SK-N-SH (cell line): ENCODE measurements at regions not wholly inside any gene's neighbourhood (a gene's known extent, or its start where the extent isn't known, plus 50 kb on each side); places are given as distances from the start of the nearest gene placed in this dataset.

ENCODE experiments used
- CTCF ChIA-PET: fragments of 300-600, 350-600 bp; formaldehyde crosslinking; extraction: SDS; loops from one replicate; lab custom pipeline; 2021; lab: Yijun Ruan, JAX
- POLR2A ChIA-PET: fragments of 350-600 bp; sonication (Branson Sonifier 250); formaldehyde crosslinking; extraction: SDS; loops from one replicate; lab custom pipeline; 2020; ENCODE audit warnings: antibody characterized with exemption, inconsistent platforms; lab: Yijun Ruan, JAX
- DNase-seq: peaks from one replicate; pipeline ENCODE4 v3.0.0; 2012
- H2AFZ ChIP-seq: fragments of 200-600 bp; sonication (generic); 2 replicates; pipeline ENCODE4 v1.8.1; 2016; ENCODE audit warnings: antibody characterized with exemption, mild to moderate bottlenecking, low read depth
- H3F3A ChIP-seq: fragments of 200-600 bp; sonication (generic); replicated peaks from 2 replicates; pipeline ENCODE3; 2016; ENCODE audit warnings: antibody characterized with exemption, mild to moderate bottlenecking; ENCODE audit not compliant: insufficient read depth
- H3K27ac ChIP-seq, 2 experiments: fragments of 200-500 bp in 1 of 2; fragments of 200-600 bp in 1 of 2; sonication (Bioruptor generic) in 1 of 2; sonication (generic), shearing (Covaris generic) in 1 of 2; 2 replicates each; pipeline versions ENCODE4 v1.5.1 to v1.6.1; 2014 to 2016; ENCODE audit warnings: low read depth in 2 of 2, inconsistent platforms in 1 of 2, low read length in 1 of 2, mild to moderate bottlenecking in 1 of 2, mixed read lengths in 1 of 2
- H3K27me3 ChIP-seq: fragments of 200-600 bp; sonication (generic), shearing (Covaris generic); 2 replicates; pipeline ENCODE4 v1.6.1; 2016; ENCODE audit warnings: mixed run types; ENCODE audit not compliant: insufficient read depth
- H3K36me3 ChIP-seq, 2 experiments: fragments of 200-500 bp in 1 of 2; fragments of 200-600 bp in 1 of 2; sonication (Bioruptor generic) in 1 of 2; sonication (generic) in 1 of 2; replicated peaks in 1 of 2; 2 replicates each; pipeline versions ENCODE3 to v1.5.1; 2014 to 2016; ENCODE audit warnings: low read length in 1 of 2, mild to moderate bottlenecking in 1 of 2; ENCODE audit not compliant: insufficient read depth in 2 of 2, control insufficient read depth in 1 of 2
- H3K4me1 ChIP-seq, 2 experiments: fragments of 200-500 bp in 1 of 2; fragments of 200-600 bp in 1 of 2; sonication (Bioruptor generic) in 1 of 2; sonication (generic), shearing (Covaris generic) in 1 of 2; 2 replicates each; pipeline versions ENCODE4 v1.5.1 to v1.6.1; 2014 to 2016; ENCODE audit warnings: low read depth in 1 of 2, low read length in 1 of 2, mixed run types in 1 of 2; ENCODE audit not compliant: insufficient read depth in 2 of 2, control insufficient read depth in 1 of 2
- H3K4me2 ChIP-seq: fragments of 200-600 bp; sonication (generic), shearing (Covaris generic); 2 replicates; pipeline ENCODE4 v1.6.1; 2017; ENCODE audit warnings: mixed run types
- H3K4me3 ChIP-seq, 2 experiments: fragments of 200-500 bp in 1 of 2; fragments of 200-600 bp in 1 of 2; sonication (Bioruptor generic) in 1 of 2; sonication (generic), shearing (Covaris generic) in 1 of 2; 2 replicates each; pipeline versions ENCODE4 v1.5.1 to v1.8.1; 2014 to 2016; ENCODE audit warnings: low read depth in 2 of 2, inconsistent platforms in 1 of 2, low read length in 1 of 2, mild to moderate bottlenecking in 1 of 2, mixed read lengths in 1 of 2, moderate library complexity in 1 of 2
- H3K79me2 ChIP-seq: fragments of 200-600 bp; sonication (generic); 2 replicates; pipeline ENCODE4 v1.8.1; 2017; ENCODE audit warnings: mild to moderate bottlenecking; ENCODE audit not compliant: insufficient read depth
- H3K9ac ChIP-seq: fragments of 200-600 bp; sonication (generic); 2 replicates; pipeline ENCODE4 v1.6.1; 2017; ENCODE audit warnings: mixed run types
- H3K9me2 ChIP-seq: fragments of 200-600 bp; sonication (generic); 2 replicates; pipeline ENCODE4 v1.6.1; 2017; ENCODE audit warnings: mixed run types
- H3K9me3 ChIP-seq: fragments of 200-600 bp; sonication (generic); 2 replicates; pipeline ENCODE4 v1.6.1; 2017; ENCODE audit warnings: mixed run types, mild to moderate bottlenecking, moderate library complexity
- H4K20me1 ChIP-seq: fragments of 200-600 bp; sonication (generic); 2 replicates; pipeline ENCODE4 v1.6.1; 2017; ENCODE audit warnings: mild to moderate bottlenecking, mixed run types; ENCODE audit not compliant: insufficient read depth
- CHD2 ChIP-seq: fragments of 150-350 bp; IDR thresholded peaks from 2 replicates; pipeline ENCODE4 v1.6.1; 2018; ENCODE audit warnings: low read length; ENCODE audit not compliant: partially characterized antibody
- ELF1 ChIP-seq: IDR thresholded peaks from 2 replicates; pipeline ENCODE4 v1.4.0; 2012
- FOXJ3 ChIP-seq: sonication (generic); formaldehyde crosslinking; IDR thresholded peaks from 2 replicates; pipeline ENCODE4 v1.5.1; 2020; ENCODE audit warnings: mild to moderate bottlenecking, missing genetic modification reagents
- FOXM1 ChIP-seq: IDR thresholded peaks from 2 replicates; pipeline ENCODE4 v1.4.0; 2012; ENCODE audit warnings: low read depth, mild to moderate bottlenecking
- GABPA ChIP-seq: IDR thresholded peaks from 2 replicates; pipeline ENCODE4 v1.4.0; 2012; ENCODE audit warnings: low read depth, mild to moderate bottlenecking
- GATA2 ChIP-seq: sonication (generic); formaldehyde crosslinking; IDR thresholded peaks from 2 replicates; pipeline ENCODE4 v1.5.0; 2020; ENCODE audit warnings: mild to moderate bottlenecking, missing genetic modification reagents
- JUND ChIP-seq: IDR thresholded peaks from 2 replicates; pipeline ENCODE4 v1.4.0; 2012
- MEF2A ChIP-seq: IDR thresholded peaks from 2 replicates; pipeline ENCODE4 v1.4.0; 2012; ENCODE audit warnings: low read depth, borderline replicate concordance
- NFIC ChIP-seq: IDR thresholded peaks from 2 replicates; pipeline ENCODE4 v1.4.0; 2012; ENCODE audit warnings: borderline replicate concordance
- NRF1 ChIP-seq: IDR thresholded peaks from 2 replicates; pipeline ENCODE4 v1.6.1; 2012; ENCODE audit warnings: low read depth, mild to moderate bottlenecking, low read length
- POLR2AphosphoS5 ChIP-seq: IDR thresholded peaks from 2 replicates; pipeline ENCODE4 v1.6.1; 2012; ENCODE audit warnings: low read depth, low read length
- RCOR1 ChIP-seq: fragments of 150-350 bp; IDR thresholded peaks from 2 replicates; pipeline ENCODE4 v1.6.1; 2017; ENCODE audit warnings: antibody characterized with exemption, low read length
- TAF1 ChIP-seq: IDR thresholded peaks from 2 replicates; pipeline ENCODE4 v1.6.1; 2012; ENCODE audit warnings: low read depth, mild to moderate bottlenecking, low read length, moderate library complexity, borderline replicate concordance
- YY1 ChIP-seq: IDR thresholded peaks from 2 replicates; pipeline ENCODE4 v1.4.0; 2012; ENCODE audit warnings: low read depth, mild to moderate bottlenecking
- whole genome bisulfite sequencing: methylation state at CpG from one replicate; pipeline ENCODE4 v1.1.6; 2017; ENCODE audit warnings: low lambda C conversion rate; 5-methylcytosine and 5-hydroxymethylcytosine counted together
- TF ChIP-seq, protein P1 (sequence below): IDR thresholded peaks from 2 replicates; pipeline ENCODE4 v1.4.0; 2012; ENCODE audit warnings: low read depth, borderline replicate concordance
- TF ChIP-seq, protein P2 (sequence below): fragments of 200-600 bp; sonication (generic); IDR thresholded peaks from 2 replicates; pipeline ENCODE4 v1.6.1; 2017; ENCODE audit warnings: antibody characterized with exemption, mild to moderate bottlenecking, moderate library complexity
- TF ChIP-seq, protein P3 (sequence below): IDR thresholded peaks from 2 replicates; pipeline ENCODE4 v1.4.0; 2012; ENCODE audit warnings: low read depth, borderline replicate concordance
- TF ChIP-seq, protein P4 (sequence below): fragments of 150-350 bp; IDR thresholded peaks from 2 replicates; pipeline ENCODE4 v1.6.1; 2017; ENCODE audit warnings: antibody characterized with exemption, low read length, low read depth, borderline replicate concordance
- TF ChIP-seq, protein P5 (sequence below): IDR thresholded peaks from 2 replicates; pipeline ENCODE4 v1.6.1; 2012; ENCODE audit warnings: mild to moderate bottlenecking, low read depth, low read length, moderate library complexity

DNA sequence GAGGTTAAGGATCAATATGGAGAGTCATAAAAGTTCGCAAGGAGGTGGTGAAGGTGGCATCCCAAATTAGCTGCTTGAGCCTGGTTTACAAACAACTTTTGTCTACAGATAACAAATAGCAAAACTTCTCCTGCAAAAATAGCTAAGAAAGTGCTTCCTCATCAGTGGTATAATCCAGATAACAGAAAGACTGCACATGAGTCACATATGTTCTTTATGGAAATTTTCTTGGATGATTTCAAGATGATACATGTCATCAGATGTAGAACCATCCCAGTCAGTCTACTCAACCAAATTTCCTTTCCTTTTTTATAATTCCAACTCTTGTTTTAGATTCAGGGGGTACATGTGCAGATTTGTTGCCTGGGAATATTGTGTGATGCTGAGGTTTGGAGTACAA is 133.0 kb downstream of the BTG1 start:
- Histone ChIP-seq H3K79me2 (no peaks in the 10 kb centered on the region), H4K20me1 (no peaks in the 10 kb centered on the region), H2AFZ (no peak overlapping the region), H3K36me3 (no peaks in the 10 kb centered on the region), H3K27me3 (no peaks in the 10 kb centered on the region), H3K9me2 (no peaks in the 10 kb centered on the region), H3K9me3 (no peaks in the 10 kb centered on the region), H3F3A (no peaks in the 10 kb centered on the region), H3K4me3 (no peak overlapping the region), H3K27ac (no peak overlapping the region), H3K9ac (no peak overlapping the region), H3K4me2 (no peak overlapping the region), H3K4me1 (no peaks in the 10 kb centered on the region; a peak in 1 of 4 replicates)
- TF ChIP-seq, protein P1, sequence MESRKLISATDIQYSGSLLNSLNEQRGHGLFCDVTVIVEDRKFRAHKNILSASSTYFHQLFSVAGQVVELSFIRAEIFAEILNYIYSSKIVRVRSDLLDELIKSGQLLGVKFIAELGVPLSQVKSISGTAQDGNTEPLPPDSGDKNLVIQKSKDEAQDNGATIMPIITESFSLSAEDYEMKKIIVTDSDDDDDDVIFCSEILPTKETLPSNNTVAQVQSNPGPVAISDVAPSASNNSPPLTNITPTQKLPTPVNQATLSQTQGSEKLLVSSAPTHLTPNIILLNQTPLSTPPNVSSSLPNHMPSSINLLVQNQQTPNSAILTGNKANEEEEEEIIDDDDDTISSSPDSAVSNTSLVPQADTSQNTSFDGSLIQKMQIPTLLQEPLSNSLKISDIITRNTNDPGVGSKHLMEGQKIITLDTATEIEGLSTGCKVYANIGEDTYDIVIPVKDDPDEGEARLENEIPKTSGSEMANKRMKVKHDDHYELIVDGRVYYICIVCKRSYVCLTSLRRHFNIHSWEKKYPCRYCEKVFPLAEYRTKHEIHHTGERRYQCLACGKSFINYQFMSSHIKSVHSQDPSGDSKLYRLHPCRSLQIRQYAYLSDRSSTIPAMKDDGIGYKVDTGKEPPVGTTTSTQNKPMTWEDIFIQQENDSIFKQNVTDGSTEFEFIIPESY: no peak
- TF ChIP-seq GABPA: no peak
- TF ChIP-seq GATA2 (CRISPR knock-in tag): no peak
- TF ChIP-seq POLR2AphosphoS5: no peak
- no peak for TF ChIP-seq JUND
- TF ChIP-seq, protein P2, sequence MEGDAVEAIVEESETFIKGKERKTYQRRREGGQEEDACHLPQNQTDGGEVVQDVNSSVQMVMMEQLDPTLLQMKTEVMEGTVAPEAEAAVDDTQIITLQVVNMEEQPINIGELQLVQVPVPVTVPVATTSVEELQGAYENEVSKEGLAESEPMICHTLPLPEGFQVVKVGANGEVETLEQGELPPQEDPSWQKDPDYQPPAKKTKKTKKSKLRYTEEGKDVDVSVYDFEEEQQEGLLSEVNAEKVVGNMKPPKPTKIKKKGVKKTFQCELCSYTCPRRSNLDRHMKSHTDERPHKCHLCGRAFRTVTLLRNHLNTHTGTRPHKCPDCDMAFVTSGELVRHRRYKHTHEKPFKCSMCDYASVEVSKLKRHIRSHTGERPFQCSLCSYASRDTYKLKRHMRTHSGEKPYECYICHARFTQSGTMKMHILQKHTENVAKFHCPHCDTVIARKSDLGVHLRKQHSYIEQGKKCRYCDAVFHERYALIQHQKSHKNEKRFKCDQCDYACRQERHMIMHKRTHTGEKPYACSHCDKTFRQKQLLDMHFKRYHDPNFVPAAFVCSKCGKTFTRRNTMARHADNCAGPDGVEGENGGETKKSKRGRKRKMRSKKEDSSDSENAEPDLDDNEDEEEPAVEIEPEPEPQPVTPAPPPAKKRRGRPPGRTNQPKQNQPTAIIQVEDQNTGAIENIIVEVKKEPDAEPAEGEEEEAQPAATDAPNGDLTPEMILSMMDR: no peak
- no peak for TF ChIP-seq FOXM1
- TF ChIP-seq FOXJ3 (CRISPR knock-in tag): no peak
- TF ChIP-seq TAF1: no peak
- TF ChIP-seq RCOR1: no peak
- no peak for TF ChIP-seq NRF1
- no peak for TF ChIP-seq YY1
- TF ChIP-seq CHD2: no peak
- no peak for TF ChIP-seq ELF1
- TF ChIP-seq, protein P3, sequence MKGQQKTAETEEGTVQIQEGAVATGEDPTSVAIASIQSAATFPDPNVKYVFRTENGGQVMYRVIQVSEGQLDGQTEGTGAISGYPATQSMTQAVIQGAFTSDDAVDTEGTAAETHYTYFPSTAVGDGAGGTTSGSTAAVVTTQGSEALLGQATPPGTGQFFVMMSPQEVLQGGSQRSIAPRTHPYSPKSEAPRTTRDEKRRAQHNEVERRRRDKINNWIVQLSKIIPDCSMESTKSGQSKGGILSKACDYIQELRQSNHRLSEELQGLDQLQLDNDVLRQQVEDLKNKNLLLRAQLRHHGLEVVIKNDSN: no peak
- TF ChIP-seq MEF2A: no peak
- TF ChIP-seq, protein P4, sequence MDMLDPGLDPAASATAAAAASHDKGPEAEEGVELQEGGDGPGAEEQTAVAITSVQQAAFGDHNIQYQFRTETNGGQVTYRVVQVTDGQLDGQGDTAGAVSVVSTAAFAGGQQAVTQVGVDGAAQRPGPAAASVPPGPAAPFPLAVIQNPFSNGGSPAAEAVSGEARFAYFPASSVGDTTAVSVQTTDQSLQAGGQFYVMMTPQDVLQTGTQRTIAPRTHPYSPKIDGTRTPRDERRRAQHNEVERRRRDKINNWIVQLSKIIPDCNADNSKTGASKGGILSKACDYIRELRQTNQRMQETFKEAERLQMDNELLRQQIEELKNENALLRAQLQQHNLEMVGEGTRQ: no peak
- no peak for TF ChIP-seq NFIC
- TF ChIP-seq, protein P5, sequence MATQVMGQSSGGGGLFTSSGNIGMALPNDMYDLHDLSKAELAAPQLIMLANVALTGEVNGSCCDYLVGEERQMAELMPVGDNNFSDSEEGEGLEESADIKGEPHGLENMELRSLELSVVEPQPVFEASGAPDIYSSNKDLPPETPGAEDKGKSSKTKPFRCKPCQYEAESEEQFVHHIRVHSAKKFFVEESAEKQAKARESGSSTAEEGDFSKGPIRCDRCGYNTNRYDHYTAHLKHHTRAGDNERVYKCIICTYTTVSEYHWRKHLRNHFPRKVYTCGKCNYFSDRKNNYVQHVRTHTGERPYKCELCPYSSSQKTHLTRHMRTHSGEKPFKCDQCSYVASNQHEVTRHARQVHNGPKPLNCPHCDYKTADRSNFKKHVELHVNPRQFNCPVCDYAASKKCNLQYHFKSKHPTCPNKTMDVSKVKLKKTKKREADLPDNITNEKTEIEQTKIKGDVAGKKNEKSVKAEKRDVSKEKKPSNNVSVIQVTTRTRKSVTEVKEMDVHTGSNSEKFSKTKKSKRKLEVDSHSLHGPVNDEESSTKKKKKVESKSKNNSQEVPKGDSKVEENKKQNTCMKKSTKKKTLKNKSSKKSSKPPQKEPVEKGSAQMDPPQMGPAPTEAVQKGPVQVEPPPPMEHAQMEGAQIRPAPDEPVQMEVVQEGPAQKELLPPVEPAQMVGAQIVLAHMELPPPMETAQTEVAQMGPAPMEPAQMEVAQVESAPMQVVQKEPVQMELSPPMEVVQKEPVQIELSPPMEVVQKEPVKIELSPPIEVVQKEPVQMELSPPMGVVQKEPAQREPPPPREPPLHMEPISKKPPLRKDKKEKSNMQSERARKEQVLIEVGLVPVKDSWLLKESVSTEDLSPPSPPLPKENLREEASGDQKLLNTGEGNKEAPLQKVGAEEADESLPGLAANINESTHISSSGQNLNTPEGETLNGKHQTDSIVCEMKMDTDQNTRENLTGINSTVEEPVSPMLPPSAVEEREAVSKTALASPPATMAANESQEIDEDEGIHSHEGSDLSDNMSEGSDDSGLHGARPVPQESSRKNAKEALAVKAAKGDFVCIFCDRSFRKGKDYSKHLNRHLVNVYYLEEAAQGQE: no peak
- WGBS: 95% methylated on average over 1 of the region's 1 CpG
- CTCF ChIA-PET: no interaction called here
- DNase-seq: no peak
- POLR2A ChIA-PET: no interaction called here
